H1 (cell line): ENCODE measurements at regions not wholly inside any gene's neighbourhood (a gene's known extent, or its start where the extent isn't known, plus 50 kb on each side); places are given as distances from the start of the nearest gene placed in this dataset.

Experiments
- CTCF ChIA-PET: fragments of 300-600 bp; sonication (Branson Sonifier 250); formaldehyde crosslinking; loops from one replicate; lab custom pipeline; 2021; ENCODE audit not compliant: partially characterized antibody; lab: Charles Lee
- POLR2A ChIA-PET: fragments of 300-600 bp; sonication (Branson Sonifier 250); formaldehyde crosslinking; loops from one replicate; lab custom pipeline; 2021; ENCODE audit warnings: inconsistent platforms; ENCODE audit not compliant: partially characterized antibody; lab: Charles Lee
- DNase-seq, 2 experiments: peaks; one replicate each; pipeline versions ENCODE4 v3.0.0 to v3.0.0-alpha.2; 2010 to 2022; ENCODE audit warnings: low spot score in 2 of 2, low read depth in 1 of 2, mixed read lengths in 1 of 2
- FAIRE-seq: peaks from 2 replicates; lab custom pipeline; 2011; peaks lifted over from hg19 to GRCh38; lab: Jason Lieb, UNC
- H2AFZ ChIP-seq: 2 replicates; pipeline ENCODE4 v1.8.1; 2012; ENCODE audit warnings: low read length, inconsistent platforms
- H2AK5ac ChIP-seq: 2 replicates; pipeline ENCODE4 v1.6.1; 2013; ENCODE audit warnings: low read depth, low read length
- H2BK120ac ChIP-seq: replicated peaks from 2 replicates; pipeline ENCODE3; 2013; ENCODE audit warnings: low read depth, low read length, inconsistent platforms
- H2BK12ac ChIP-seq: 2 replicates; pipeline ENCODE4 v1.6.1; 2013; ENCODE audit warnings: low read depth, low read length
- H2BK15ac ChIP-seq: 2 replicates; pipeline ENCODE4 v1.6.1; 2013; ENCODE audit warnings: low read length
- H2BK20ac ChIP-seq: 2 replicates; pipeline ENCODE4 v1.6.1; 2013; ENCODE audit warnings: low read length
- H2BK5ac ChIP-seq: 2 replicates; pipeline ENCODE4 v1.6.1; 2013; ENCODE audit warnings: low read depth, low read length
- H3K14ac ChIP-seq: 2 replicates; pipeline ENCODE4 v1.6.1; 2013; ENCODE audit warnings: inconsistent platforms; ENCODE audit not compliant: insufficient read length
- H3K18ac ChIP-seq: 2 replicates; pipeline ENCODE4 v1.6.1; 2013; ENCODE audit warnings: low read length; ENCODE audit errors: extremely low read depth
- H3K23ac ChIP-seq: 2 replicates; pipeline ENCODE4 v1.6.1; 2013; ENCODE audit warnings: inconsistent platforms; ENCODE audit not compliant: insufficient read length
- H3K23me2 ChIP-seq: 2 replicates; pipeline ENCODE4 v1.6.1; 2013; ENCODE audit warnings: low read depth, low read length
- H3K27ac ChIP-seq: 2 replicates; pipeline ENCODE4 v1.6.1; 2011; ENCODE audit warnings: low read depth, low read length, inconsistent platforms
- H3K27me3 ChIP-seq, 4 experiments: replicated peaks in 1 of 4; 1 replicate in 1 of 4; 2 replicates in 3 of 4; pipeline versions ENCODE4 v1.6.1 to v1.8.1; 2011 to 2013; ENCODE audit warnings: low read length in 3 of 4, mild to moderate bottlenecking in 3 of 4, inconsistent platforms in 2 of 4, mixed read lengths in 2 of 4, moderate library complexity in 1 of 4; ENCODE audit not compliant: control insufficient read depth in 3 of 4, insufficient read depth in 3 of 4; ENCODE audit errors: extremely low read depth in 1 of 4
- H3K36me3 ChIP-seq, 4 experiments: 2 replicates each; pipeline versions ENCODE4 v1.6.1 to v1.8.1; 2011 to 2013; ENCODE audit warnings: mild to moderate bottlenecking in 4 of 4, low read length in 3 of 4, moderate library complexity in 2 of 4, control low read depth in 1 of 4, inconsistent platforms in 1 of 4; ENCODE audit not compliant: insufficient read depth in 4 of 4, control insufficient read depth in 2 of 4
- H3K4ac ChIP-seq: replicated peaks from 2 replicates; pipeline ENCODE3; 2013; ENCODE audit warnings: low read length, low read depth, mixed read lengths, inconsistent platforms; ENCODE audit not compliant: insufficient read length
- H3K4me1 ChIP-seq, 4 experiments: replicated peaks in 1 of 4; 1 replicate in 1 of 4; 2 replicates in 3 of 4; pipeline versions ENCODE4 v1.6.1 to v1.8.1; 2011 to 2013; ENCODE audit warnings: low read length in 3 of 4, inconsistent platforms in 2 of 4, mixed read lengths in 1 of 4; ENCODE audit not compliant: insufficient read depth in 4 of 4, control insufficient read depth in 3 of 4
- H3K4me2 ChIP-seq, 2 experiments: 2 replicates each; pipeline versions ENCODE4 v1.6.1 to v1.8.1; 2011 to 2013; ENCODE audit warnings: low read depth in 2 of 2, low read length in 2 of 2, control low read depth in 1 of 2, inconsistent platforms in 1 of 2, mild to moderate bottlenecking in 1 of 2; ENCODE audit not compliant: insufficient read depth in 1 of 2
- H3K4me3 ChIP-seq, 4 experiments: fragments of 200-600, 300-600 bp in 1 of 4; sonication (generic), shearing (Covaris generic), sonication (Bioruptor Twin) in 1 of 4; 2 replicates each; pipeline versions ENCODE4 v1.5.1 to v1.8.1; 2011 to 2016; ENCODE audit warnings: low read length in 4 of 4, low read depth in 3 of 4, control low read depth in 2 of 4, inconsistent platforms in 2 of 4, mild to moderate bottlenecking in 2 of 4, mixed read lengths in 1 of 4, moderate library complexity in 1 of 4; ENCODE audit not compliant: insufficient read depth in 2 of 4; ENCODE audit errors: extremely low read depth in 1 of 4
- H3K56ac ChIP-seq: replicated peaks from 2 replicates; pipeline ENCODE3; 2013; ENCODE audit warnings: low read depth, mild to moderate bottlenecking, mixed read lengths, low read length, inconsistent platforms; ENCODE audit not compliant: insufficient read length
- H3K79me1 ChIP-seq: 2 replicates; pipeline ENCODE4 v1.6.1; 2013; ENCODE audit warnings: low read depth, low read length, control low read depth
- H3K79me2 ChIP-seq, 2 experiments: 2 replicates each; pipeline versions ENCODE4 v1.6.1 to v1.8.1; 2012 to 2013; ENCODE audit warnings: low read length in 2 of 2, mild to moderate bottlenecking in 2 of 2, inconsistent platforms in 1 of 2; ENCODE audit not compliant: insufficient read depth in 2 of 2, control insufficient read depth in 1 of 2
- H3K9ac ChIP-seq, 4 experiments: replicated peaks in 1 of 4; 1 replicate in 1 of 4; 2 replicates in 3 of 4; pipeline versions ENCODE4 v1.6.1 to v1.8.1; 2011 to 2013; ENCODE audit warnings: low read depth in 3 of 4, low read length in 3 of 4, control low read depth in 2 of 4, mild to moderate bottlenecking in 2 of 4, moderate library complexity in 2 of 4, inconsistent platforms in 1 of 4; ENCODE audit errors: extremely low read depth in 1 of 4
- H3K9me3 ChIP-seq, 2 experiments: 2 replicates each; pipeline versions ENCODE4 v1.6.1 to v1.8.1; 2012 to 2013; ENCODE audit warnings: mild to moderate bottlenecking in 2 of 2, moderate library complexity in 2 of 2, control low read depth in 1 of 2, inconsistent platforms in 1 of 2, low read depth in 1 of 2, low read length in 1 of 2, mixed read lengths in 1 of 2; ENCODE audit not compliant: insufficient read depth in 2 of 2
- H4K20me1 ChIP-seq, 2 experiments: replicated peaks in 1 of 2; 2 replicates each; pipeline versions ENCODE3 to v1.8.1; 2011 to 2013; ENCODE audit warnings: inconsistent platforms in 2 of 2, low read length in 2 of 2, mild to moderate bottlenecking in 1 of 2; ENCODE audit not compliant: insufficient read depth in 2 of 2, control insufficient read depth in 1 of 2
- H4K5ac ChIP-seq: 2 replicates; pipeline ENCODE4 v1.6.1; 2013; ENCODE audit warnings: low read length, low read depth, mixed read lengths, inconsistent platforms; ENCODE audit not compliant: insufficient read length
- H4K8ac ChIP-seq: 2 replicates; pipeline ENCODE4 v1.8.0; 2013; ENCODE audit warnings: mild to moderate bottlenecking, moderate library complexity, low read length, inconsistent platforms; ENCODE audit not compliant: insufficient read depth; ENCODE audit errors: extremely low read depth
- H4K91ac ChIP-seq: replicated peaks from 2 replicates; pipeline ENCODE3; 2013; ENCODE audit warnings: low read length, mixed read lengths, inconsistent platforms; ENCODE audit not compliant: insufficient read length
- BACH1 ChIP-seq: IDR thresholded peaks from 2 replicates; pipeline ENCODE4 v1.6.1; 2012; ENCODE audit warnings: low read length, improper control_type of control experiment
- CHD2 ChIP-seq: IDR thresholded peaks from 2 replicates; pipeline ENCODE4 v1.6.1; 2012; ENCODE audit warnings: low read length, improper control_type of control experiment
- CTCF ChIP-seq, 3 experiments: IDR thresholded peaks; 1 replicate in 2 of 3; 2 replicates in 1 of 3; pipeline versions ENCODE4 v1.5.1 to v1.6.1; 2011; ENCODE audit warnings: low read length in 3 of 3, mild to moderate bottlenecking in 3 of 3, inconsistent platforms in 2 of 3, low read depth in 1 of 3, moderate library complexity in 1 of 3; ENCODE audit not compliant: insufficient read depth in 1 of 3; ENCODE audit errors: control extremely low read depth in 1 of 3
- HDAC2 ChIP-seq, 2 experiments: fragments of 300-600 bp in 1 of 2; sonication (generic) in 1 of 2; IDR thresholded peaks; 2 replicates each; pipeline ENCODE4 v1.6.1; 2011 to 2012; ENCODE audit warnings: low read depth in 2 of 2, low read length in 2 of 2, mild to moderate bottlenecking in 2 of 2, moderate library complexity in 2 of 2, borderline replicate concordance in 1 of 2, inconsistent platforms in 1 of 2
- HDAC6 ChIP-seq: IDR thresholded peaks from one replicate; pipeline ENCODE4 v1.7.1; 2012; ENCODE audit warnings: low read depth, mild to moderate bottlenecking, inconsistent platforms, low read length, moderate library complexity
- MAFK ChIP-seq: IDR thresholded peaks from 2 replicates; pipeline ENCODE4 v1.6.1; 2012; ENCODE audit warnings: low read depth, mild to moderate bottlenecking, improper control_type of control experiment, low read length
- NRF1 ChIP-seq: IDR thresholded peaks from 2 replicates; pipeline ENCODE4 v1.6.1; 2011; ENCODE audit warnings: mild to moderate bottlenecking, low read depth, low read length, improper control_type of control experiment
- PHF8 ChIP-seq: fragments of 200-600 bp; sonication (generic); conservative IDR thresholded peaks from 2 replicates; pipeline ENCODE4 v1.7.1; 2012; ENCODE audit warnings: low read depth, mild to moderate bottlenecking, inconsistent platforms, low read length, moderate library complexity
- TBP ChIP-seq: IDR thresholded peaks from 2 replicates; pipeline ENCODE4 v1.6.1; 2011; ENCODE audit warnings: low read depth, low read length, improper control_type of control experiment
- YY1 ChIP-seq: IDR thresholded peaks from 2 replicates; pipeline ENCODE4 v1.6.1; 2011; ENCODE audit warnings: low read depth, mild to moderate bottlenecking, low read length
- WGBS, 2 experiments: shearing (Covaris generic) in 1 of 2; methylation state at CpG; one replicate each; pipeline versions ENCODE4 v1.1.6 to v1.1.7; 2013 to 2015; ENCODE audit warnings: low lambda C conversion rate in 2 of 2, mixed read lengths in 2 of 2, inconsistent platforms in 1 of 2, low coverage in 1 of 2, missing lambda C conversion rate in 1 of 2; ENCODE audit not compliant: insufficient replicate concordance in 2 of 2, insufficient coverage in 1 of 2, insufficient read length in 1 of 2; ENCODE audit errors: extremely low coverage in 1 of 2, missing lambda C conversion rate in 1 of 2; 5-methylcytosine and 5-hydroxymethylcytosine counted together
- TF ChIP-seq, protein P1 (sequence below): IDR thresholded peaks from 2 replicates; pipeline ENCODE4 v1.6.1; 2011; ENCODE audit warnings: low read length, improper control_type of control experiment

- Histone ChIP-seq H3K79me2 (no peaks in the 10 kb centered on the region), H2BK120ac (no peak overlapping the region), H2AK5ac (no peak overlapping the region), H3K23me2 (no peaks in the 10 kb centered on the region), H3K36me3 (no peaks in the 10 kb centered on the region), H3K14ac (no peak overlapping the region), H4K20me1 (no peaks in the 10 kb centered on the region), H3K27ac (no peak overlapping the region), H3K4me1 (no peaks in the 10 kb centered on the region), H3K56ac (no peak overlapping the region), H3K23ac (no peak overlapping the region), H3K18ac (no peak overlapping the region), H4K8ac (no peak overlapping the region), H2BK5ac (no peak overlapping the region), H2BK12ac (no peak overlapping the region), H3K27me3 (no peaks in the 10 kb centered on the region), H3K9ac (no peak overlapping the region), H4K5ac (no peak overlapping the region), H2BK20ac (no peak overlapping the region), H3K4me3 (no peak overlapping the region), H3K79me1 (no peaks in the 10 kb centered on the region), H3K4me2 (no peak overlapping the region), H2AFZ (no peak overlapping the region), H2BK15ac (no peak overlapping the region), H3K4ac (no peak overlapping the region), H4K91ac (no peak overlapping the region), H3K9me3 (no peaks in the 10 kb centered on the region)
- ChIA-PET POLR2A (no interaction called here), CTCF (interaction anchor here (3.4 kb wide), 1 partner anchor 16 kb away, joined by 10 read pairs; no protein-coding TSS in a partner anchor)
- no peak for DNase-seq
- 83% methylated on average over 2 of the region's 2 CpGs; no CpG with 5 or more reads in 1 of the 2 experiments for WGBS, 2 experiments
- no peak for FAIRE-seq
- no peak for TF ChIP-seq MAFK
- no peak for TF ChIP-seq CTCF (IDR thresholded peaks at IDR 0.05; ENCODE audit: control extremely low read depth in 1 of 3, insufficient read depth in 1 of 3, low read depth in 1 of 3, low read length in 3 of 3)
- TF ChIP-seq BACH1 = no peak
- no peak for TF ChIP-seq PHF8
- no peak for TF ChIP-seq YY1
- TF ChIP-seq CHD2 = no peak
- TF ChIP-seq NRF1 = no peak
- no peak for TF ChIP-seq TBP
- no peak for TF ChIP-seq HDAC6
- TF ChIP-seq HDAC2 (IDR thresholded peaks at IDR 0.05; ENCODE audit: borderline replicate concordance in 1 of 2, low read depth in 2 of 2, low read length in 2 of 2) = no peak
- TF ChIP-seq, protein P1, sequence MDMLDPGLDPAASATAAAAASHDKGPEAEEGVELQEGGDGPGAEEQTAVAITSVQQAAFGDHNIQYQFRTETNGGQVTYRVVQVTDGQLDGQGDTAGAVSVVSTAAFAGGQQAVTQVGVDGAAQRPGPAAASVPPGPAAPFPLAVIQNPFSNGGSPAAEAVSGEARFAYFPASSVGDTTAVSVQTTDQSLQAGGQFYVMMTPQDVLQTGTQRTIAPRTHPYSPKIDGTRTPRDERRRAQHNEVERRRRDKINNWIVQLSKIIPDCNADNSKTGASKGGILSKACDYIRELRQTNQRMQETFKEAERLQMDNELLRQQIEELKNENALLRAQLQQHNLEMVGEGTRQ = no peak
Observed at GRCh38 chrX:40395102-40395501, 185.7 kb upstream of the ATP6AP2 start.
